ENCODE measurements at regions not wholly inside any gene's neighbourhood (a gene's known extent, or its start where the extent isn't known, plus 50 kb on each side); places are given as distances from the start of the nearest gene placed in this dataset.

GRCh38 chr6:166719019-166719418 lies 92.0 kb upstream of the RPS6KA2 start:
- TF ChIP-seq CTCF (IDR thresholded peaks at IDR 0.05), result no peak

GRCh38 chr6:166718516-166718915 lies 91.5 kb upstream of the RPS6KA2 start:
- no peak for TF ChIP-seq CTCF (IDR thresholded peaks at IDR 0.05)

- no peak for TF ChIP-seq CTCF (IDR thresholded peaks at IDR 0.05)
Measured at GRCh38 chr6:166716910-166717617, 90.0 kb upstream of the RPS6KA2 start.

DNA sequence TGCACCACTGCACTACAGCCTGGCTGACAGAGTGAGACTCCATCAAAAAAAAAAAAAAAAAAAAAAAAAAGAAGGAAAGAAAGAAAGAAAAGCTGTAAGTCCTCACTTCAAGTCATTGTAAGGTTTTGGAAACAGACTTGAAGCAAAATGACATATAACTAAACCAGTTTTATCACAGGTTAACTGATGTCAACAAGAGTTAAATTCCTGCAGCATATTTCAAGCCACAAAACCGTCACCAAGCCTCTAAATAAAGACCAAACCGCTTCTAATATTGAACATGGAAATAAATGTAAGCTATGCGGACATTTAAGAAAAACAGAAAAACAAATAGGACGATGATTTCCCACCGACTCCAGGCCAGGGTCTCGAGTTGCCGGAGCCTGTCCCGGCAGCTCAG lies 88.9 kb upstream of the RPS6KA2 start:
- TF ChIP-seq CTCF (IDR thresholded peaks at IDR 0.05), result no peak

DNA sequence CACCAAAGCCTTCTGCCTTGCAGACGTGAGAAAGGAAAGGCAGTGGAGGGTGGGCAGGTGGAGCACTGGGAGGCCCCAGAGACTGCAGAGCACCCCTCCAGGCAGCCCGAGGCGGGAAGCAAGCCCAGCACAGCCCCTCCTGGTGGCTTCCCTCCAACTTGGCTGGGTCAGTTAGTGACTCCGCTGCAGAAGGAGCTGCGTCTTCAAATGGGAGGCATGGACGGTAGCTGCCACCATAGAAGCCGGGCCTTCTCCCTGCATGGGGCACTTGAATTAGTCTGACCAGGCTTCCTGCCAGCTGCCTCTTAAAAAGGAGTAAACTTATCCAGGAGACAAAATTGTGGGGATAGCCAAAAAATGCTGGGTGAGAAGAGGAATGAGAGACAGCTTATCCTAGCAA lies 88.0 kb upstream of the RPS6KA2 start:
- no peak for TF ChIP-seq CTCF (IDR thresholded peaks at IDR 0.05)

- no peak for TF ChIP-seq CTCF (IDR thresholded peaks at IDR 0.05)
Measured at GRCh38 chr6:166714581-166714980, 87.5 kb upstream of the RPS6KA2 start.

DNA sequence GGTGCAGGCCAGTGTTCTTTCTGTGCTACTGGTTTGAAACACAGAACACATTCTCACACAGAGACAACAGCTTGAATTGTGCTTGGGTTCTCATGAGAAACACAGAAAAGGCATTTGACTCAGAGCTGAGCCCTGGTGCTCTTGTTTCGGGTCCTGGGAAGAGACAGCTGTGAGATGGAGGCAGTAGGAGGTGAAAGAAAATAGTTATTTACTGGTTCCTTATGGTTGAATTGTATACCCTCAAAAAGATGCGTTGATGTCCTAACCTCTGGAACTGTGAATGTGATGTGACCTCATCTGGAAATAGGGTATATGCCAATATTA lies 87.1 kb upstream of the RPS6KA2 start:
- no peak for TF ChIP-seq CTCF (IDR thresholded peaks at IDR 0.05)
